IMR-90 (cell line): ENCODE measurements at regions not wholly inside any gene's neighbourhood (a gene's known extent, or its start where the extent isn't known, plus 50 kb on each side); places are given as distances from the start of the nearest gene placed in this dataset.

Experiments used
- ATAC-seq: fragments of 200-7000 bp; cut with Tn5 transposase; 2 replicates; pipeline ENCODE4 v1.9.1; 2020; ENCODE audit warnings: low read depth, mild to moderate bottlenecking, moderate library complexity
- BruUV-seq: library from RNA; stranded (reverse); fragments of 400-500 nt; replicated peaks from 2 replicates; lab custom pipeline; 2021; lab: Mats Ljungman, UMichigan
- CTCF ChIA-PET: fragments of 300-600 bp; formaldehyde crosslinking; extraction: SDS; loops from one replicate; lab custom pipeline; 2021; ENCODE audit warnings: antibody characterized with exemption; lab: Yijun Ruan, JAX
- POLR2A ChIA-PET: fragments of 300-600 bp; sonication (Branson Sonifier 250); formaldehyde crosslinking; loops from one replicate; lab custom pipeline; 2022; ENCODE audit warnings: antibody characterized with exemption; ENCODE audit not compliant: unreplicated experiment; lab: Charles Lee
- DNase-seq: peaks from one replicate; pipeline ENCODE4 v3.0.0; 2013
- H2AFZ ChIP-seq: replicated peaks from 2 replicates; pipeline ENCODE3; 2013; ENCODE audit warnings: low read length, mild to moderate bottlenecking; ENCODE audit not compliant: poor library complexity
- H2AK5ac ChIP-seq: 2 replicates; pipeline ENCODE4 v1.6.1; 2013; ENCODE audit warnings: low read depth, low read length, inconsistent platforms
- H2AK9ac ChIP-seq: replicated peaks from 2 replicates; pipeline ENCODE3; 2013; ENCODE audit warnings: mild to moderate bottlenecking, low read depth, low read length, moderate library complexity; ENCODE audit not compliant: poor library complexity
- H2BK120ac ChIP-seq: 2 replicates; pipeline ENCODE4 v1.6.1; 2013; ENCODE audit warnings: low read depth, low read length, inconsistent platforms
- H2BK15ac ChIP-seq: 3 replicates; pipeline ENCODE4 v1.6.1; 2013; ENCODE audit warnings: low read depth, low read length, inconsistent platforms
- H2BK20ac ChIP-seq: 2 replicates; pipeline ENCODE4 v1.6.1; 2013; ENCODE audit warnings: low read depth, mild to moderate bottlenecking, inconsistent platforms, low read length, moderate library complexity
- H2BK5ac ChIP-seq: 2 replicates; pipeline ENCODE4 v1.6.1; 2013; ENCODE audit warnings: mild to moderate bottlenecking, low read depth, low read length, inconsistent platforms; ENCODE audit not compliant: poor library complexity, severe bottlenecking
- H3K14ac ChIP-seq: replicated peaks from 2 replicates; pipeline ENCODE4 v1.6.1; 2013; ENCODE audit warnings: low read depth, low read length, inconsistent platforms
- H3K18ac ChIP-seq: 2 replicates; pipeline ENCODE4 v1.6.1; 2013; ENCODE audit warnings: low read depth, low read length, control low read depth
- H3K23ac ChIP-seq: 2 replicates; pipeline ENCODE4 v1.6.1; 2013; ENCODE audit warnings: low read depth, low read length, inconsistent platforms
- H3K27ac ChIP-seq: 2 replicates; pipeline ENCODE4 v1.5.1; 2013; ENCODE audit warnings: mild to moderate bottlenecking, control low read depth, low read length; ENCODE audit not compliant: insufficient read depth
- H3K27me3 ChIP-seq: 2 replicates; pipeline ENCODE4 v1.6.1; 2013; ENCODE audit warnings: low read length; ENCODE audit not compliant: control insufficient read depth, insufficient read depth
- H3K36me3 ChIP-seq: 2 replicates; pipeline ENCODE4 v1.6.1; 2013; ENCODE audit warnings: low read length, mixed read lengths; ENCODE audit not compliant: control insufficient read depth, insufficient read depth
- H3K4ac ChIP-seq: 2 replicates; pipeline ENCODE4 v1.6.1; 2013; ENCODE audit warnings: low read depth, low read length, inconsistent platforms
- H3K4me1 ChIP-seq: 2 replicates; pipeline ENCODE4 v1.6.1; 2013; ENCODE audit warnings: low read length, mixed read lengths; ENCODE audit not compliant: control insufficient read depth, insufficient read depth
- H3K4me2 ChIP-seq: 2 replicates; pipeline ENCODE4 v1.6.1; 2013; ENCODE audit warnings: low read depth, mild to moderate bottlenecking, control low read depth, low read length, moderate library complexity
- H3K4me3 ChIP-seq: 2 replicates; pipeline ENCODE4 v1.5.1; 2013; ENCODE audit warnings: low read depth, mild to moderate bottlenecking, control low read depth, low read length, moderate library complexity; ENCODE audit not compliant: insufficient read depth
- H3K56ac ChIP-seq: 2 replicates; pipeline ENCODE4 v1.6.1; 2013; ENCODE audit warnings: low read length, inconsistent platforms; ENCODE audit not compliant: insufficient read depth; ENCODE audit errors: extremely low read depth
- H3K79me1 ChIP-seq, 2 experiments: 2 replicates each; pipeline ENCODE4 v1.6.1; 2013; ENCODE audit warnings: low read length in 2 of 2, inconsistent platforms in 1 of 2, low read depth in 1 of 2
- H3K9ac ChIP-seq: 2 replicates; pipeline ENCODE4 v1.6.1; 2013; ENCODE audit warnings: low read depth, low read length, control low read depth
- H3K9me1 ChIP-seq: 2 replicates; pipeline ENCODE4 v1.6.1; 2013; ENCODE audit warnings: low read length, inconsistent platforms; ENCODE audit not compliant: insufficient read depth
- H3K9me3 ChIP-seq: 2 replicates; pipeline ENCODE4 v1.6.1; 2013; ENCODE audit warnings: low read length; ENCODE audit not compliant: control insufficient read depth, insufficient read depth
- H4K20me1 ChIP-seq: 2 replicates; pipeline ENCODE4 v1.6.1; 2013; ENCODE audit warnings: low read length, inconsistent platforms; ENCODE audit not compliant: insufficient read depth
- H4K5ac ChIP-seq: 2 replicates; pipeline ENCODE4 v1.6.1; 2013; ENCODE audit warnings: mild to moderate bottlenecking, low read depth, low read length, control low read depth
- H4K8ac ChIP-seq, 2 experiments: 2 replicates each; pipeline ENCODE4 v1.6.1; 2013; ENCODE audit warnings: low read depth in 2 of 2, low read length in 2 of 2, control low read depth in 1 of 2, inconsistent platforms in 1 of 2
- H4K91ac ChIP-seq: 2 replicates; pipeline ENCODE4 v1.6.1; 2013; ENCODE audit warnings: low read depth, low read length, inconsistent platforms; ENCODE audit not compliant: insufficient read depth
- BHLHE40 ChIP-seq: fragments of 150-350 bp; IDR thresholded peaks from 2 replicates; pipeline ENCODE4 v1.6.1; 2016; ENCODE audit warnings: mild to moderate bottlenecking, low read depth, low read length
- CEBPB ChIP-seq: IDR thresholded peaks from 2 replicates; pipeline ENCODE4 v1.6.1; 2012; ENCODE audit warnings: low read depth, low read length, improper control_type of control experiment
- FOS ChIP-seq: fragments of 150-350 bp; IDR thresholded peaks from 2 replicates; pipeline ENCODE4 v1.6.1; 2016; ENCODE audit warnings: low read depth, low read length
- MAZ ChIP-seq: IDR thresholded peaks from 2 replicates; pipeline ENCODE4 v1.6.1; 2012; ENCODE audit warnings: low read depth, mild to moderate bottlenecking, low read length, improper control_type of control experiment, moderate library complexity, borderline replicate concordance
- POLR2A ChIP-seq: IDR thresholded peaks from 2 replicates; pipeline ENCODE4 v1.6.1; 2012; ENCODE audit warnings: mild to moderate bottlenecking, low read depth, low read length
- RAD21 ChIP-seq: IDR thresholded peaks from 2 replicates; pipeline ENCODE4 v1.6.1; 2012; ENCODE audit warnings: low read length, improper control_type of control experiment
- RCOR1 ChIP-seq: IDR thresholded peaks from 2 replicates; pipeline ENCODE4 v1.6.1; 2012; ENCODE audit warnings: mild to moderate bottlenecking, low read length, improper control_type of control experiment; ENCODE audit not compliant: insufficient replicate concordance
- WGBS, 2 experiments: methylation state at CpG; one replicate each; pipeline versions ENCODE4 v1.1.5 to v1.1.7; 2013; ENCODE audit warnings: missing lambda C conversion rate in 2 of 2; ENCODE audit not compliant: insufficient read length in 1 of 2; ENCODE audit errors: extremely low coverage in 2 of 2; 5-methylcytosine and 5-hydroxymethylcytosine counted together
- dilution Hi-C: fragments of 300-500 bp; cut with HindIII; formaldehyde crosslinking; loops from one replicate; pipeline ENCODE4 v1.14.3; 2018; ENCODE audit warnings: low sequenced_read_pairs; ENCODE audit not compliant: unreplicated experiment
- in situ Hi-C: fragments of 300-500 bp; cut with MboI; formaldehyde crosslinking; loops from 3 replicates; pipeline ENCODE4 v1.14.3; 2019; ENCODE audit warnings: low sequenced_read_pairs, inconsistent platforms, mixed read lengths
- intact Hi-C: fragments of 100-400 bp; cut with micrococcal nuclease; formaldehyde crosslinking; loops from 2 replicates; pipeline ENCODE4 v1.10.0; 2022
- TF ChIP-seq, protein P1 (sequence below): conservative IDR thresholded peaks from 2 replicates; pipeline ENCODE4 v1.5.1; 2012; ENCODE audit warnings: mild to moderate bottlenecking, low read depth, low read length, improper control_type of control experiment
- TF ChIP-seq, protein P2 (sequence below): fragments of 150-350 bp; IDR thresholded peaks from 2 replicates; pipeline ENCODE4 v1.6.1; 2016; ENCODE audit warnings: low read depth, mild to moderate bottlenecking, low read length, moderate library complexity, borderline replicate concordance

DNA sequence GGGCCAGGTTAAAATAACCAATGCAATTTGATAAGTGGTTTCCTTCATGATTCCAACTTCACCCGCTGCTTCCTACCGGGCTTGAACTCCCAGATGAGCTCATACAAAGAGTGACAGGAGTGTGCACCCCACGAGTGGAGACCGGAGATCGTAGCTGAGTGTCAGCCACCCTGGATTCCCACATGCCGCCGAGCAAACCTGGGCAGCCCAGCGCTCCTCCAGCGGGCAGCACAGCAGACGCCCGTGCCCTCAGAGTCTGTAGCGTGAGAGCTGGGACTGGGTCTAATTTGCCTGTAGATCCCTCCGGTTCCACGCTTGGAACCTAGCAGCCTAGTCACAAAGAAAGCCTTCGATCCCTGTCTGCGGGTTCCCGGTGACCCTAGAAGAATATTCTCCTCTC, 476.1 kb upstream of the MGMT start:
- DNase-seq (no peak), ATAC-seq (no peak)
- in situ Hi-C loops = no loop called here
- dilution Hi-C loops = no loop called here
- Histone ChIP-seq H2AK9ac (no peak overlapping the region), H3K27me3 (no peaks in the 10 kb centered on the region), H3K9me3 (peaks cover 15% of the 10 kb centered on the region), H3K23ac (no peak overlapping the region), H3K9ac (no peak overlapping the region), H3K79me1 (no peaks in the 10 kb centered on the region), H3K36me3 (no peaks in the 10 kb centered on the region), H2AFZ (no peak overlapping the region), H3K9me1 (no peaks in the 10 kb centered on the region), H2BK15ac (no peak overlapping the region), H3K18ac (no peak overlapping the region), H3K4me2 (no peak overlapping the region), H3K4me1 (no peaks in the 10 kb centered on the region), H4K91ac (no peak overlapping the region), H4K5ac (no peak overlapping the region), H3K14ac (no peak overlapping the region), H2BK120ac (no peak overlapping the region), H2BK5ac (no peak overlapping the region), H3K56ac (no peak overlapping the region), H4K8ac (no peak overlapping the region), H3K4me3 (no peak overlapping the region), H3K4ac (no peak overlapping the region), H4K20me1 (no peaks in the 10 kb centered on the region), H2AK5ac (no peak overlapping the region), H2BK20ac (no peak overlapping the region), H3K27ac (no peak overlapping the region)
- ChIA-PET CTCF (no interaction called here), POLR2A (no interaction called here)
- WGBS, 2 experiments = 75% methylated on average over 12 of the region's 17 CpGs; no CpG with 5 or more reads in 1 of the 2 experiments
- no peak for TF ChIP-seq RAD21
- no peak for TF ChIP-seq MAZ
- TF ChIP-seq POLR2A = no peak
- no peak for TF ChIP-seq CEBPB
- TF ChIP-seq, protein P1, sequence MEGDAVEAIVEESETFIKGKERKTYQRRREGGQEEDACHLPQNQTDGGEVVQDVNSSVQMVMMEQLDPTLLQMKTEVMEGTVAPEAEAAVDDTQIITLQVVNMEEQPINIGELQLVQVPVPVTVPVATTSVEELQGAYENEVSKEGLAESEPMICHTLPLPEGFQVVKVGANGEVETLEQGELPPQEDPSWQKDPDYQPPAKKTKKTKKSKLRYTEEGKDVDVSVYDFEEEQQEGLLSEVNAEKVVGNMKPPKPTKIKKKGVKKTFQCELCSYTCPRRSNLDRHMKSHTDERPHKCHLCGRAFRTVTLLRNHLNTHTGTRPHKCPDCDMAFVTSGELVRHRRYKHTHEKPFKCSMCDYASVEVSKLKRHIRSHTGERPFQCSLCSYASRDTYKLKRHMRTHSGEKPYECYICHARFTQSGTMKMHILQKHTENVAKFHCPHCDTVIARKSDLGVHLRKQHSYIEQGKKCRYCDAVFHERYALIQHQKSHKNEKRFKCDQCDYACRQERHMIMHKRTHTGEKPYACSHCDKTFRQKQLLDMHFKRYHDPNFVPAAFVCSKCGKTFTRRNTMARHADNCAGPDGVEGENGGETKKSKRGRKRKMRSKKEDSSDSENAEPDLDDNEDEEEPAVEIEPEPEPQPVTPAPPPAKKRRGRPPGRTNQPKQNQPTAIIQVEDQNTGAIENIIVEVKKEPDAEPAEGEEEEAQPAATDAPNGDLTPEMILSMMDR = no peak
- TF ChIP-seq RCOR1 = no peak
- TF ChIP-seq BHLHE40 = no peak
- TF ChIP-seq, protein P2, sequence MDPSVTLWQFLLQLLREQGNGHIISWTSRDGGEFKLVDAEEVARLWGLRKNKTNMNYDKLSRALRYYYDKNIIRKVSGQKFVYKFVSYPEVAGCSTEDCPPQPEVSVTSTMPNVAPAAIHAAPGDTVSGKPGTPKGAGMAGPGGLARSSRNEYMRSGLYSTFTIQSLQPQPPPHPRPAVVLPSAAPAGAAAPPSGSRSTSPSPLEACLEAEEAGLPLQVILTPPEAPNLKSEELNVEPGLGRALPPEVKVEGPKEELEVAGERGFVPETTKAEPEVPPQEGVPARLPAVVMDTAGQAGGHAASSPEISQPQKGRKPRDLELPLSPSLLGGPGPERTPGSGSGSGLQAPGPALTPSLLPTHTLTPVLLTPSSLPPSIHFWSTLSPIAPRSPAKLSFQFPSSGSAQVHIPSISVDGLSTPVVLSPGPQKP = no peak
- TF ChIP-seq FOS = no peak
- no TSS peak for BruUV-seq
- intact Hi-C loops = no loop called here
